GM20431 (cell line): ENCODE measurements at regions not wholly inside any gene's neighbourhood (a gene's known extent, or its start where the extent isn't known, plus 50 kb on each side); places are given as distances from the start of the nearest gene placed in this dataset.

Experiments used
- in situ Hi-C: fragments of 300-500 bp; cut with MseI, MboI; formaldehyde crosslinking; loops from one replicate; pipeline ENCODE4 v1.15.0; 2020; ENCODE audit warnings: low sequenced_read_pairs; ENCODE audit not compliant: unreplicated experiment

DNA sequence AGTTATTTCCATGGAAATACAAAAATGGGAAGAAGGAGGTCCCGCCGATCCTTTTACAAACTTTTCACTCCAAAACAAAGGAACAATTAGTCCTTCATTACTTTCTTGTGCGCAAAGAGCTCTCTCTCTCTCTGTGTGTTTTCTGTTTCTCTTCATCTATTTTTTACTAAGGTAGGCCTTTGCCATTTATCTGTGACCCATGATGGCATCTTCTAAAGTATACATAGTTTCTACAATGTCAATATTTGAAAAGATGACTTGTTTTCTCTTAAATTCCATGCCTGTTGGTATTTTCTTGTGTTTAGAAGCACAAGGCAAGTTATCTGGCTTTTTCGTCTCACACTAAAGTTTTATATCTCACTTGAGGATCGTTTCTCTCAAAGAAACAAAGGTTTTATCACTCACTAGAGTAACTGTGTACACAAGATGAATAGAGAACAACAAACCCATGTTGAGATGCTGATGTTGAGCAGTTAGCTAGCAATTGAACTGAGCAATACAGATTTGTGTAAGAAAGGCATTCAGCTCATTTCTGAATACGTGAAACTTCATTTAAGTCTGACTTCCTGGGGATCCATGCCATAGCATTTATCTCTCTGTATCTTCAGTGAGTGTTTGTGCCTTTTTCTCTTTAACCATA is 250.3 kb downstream of the GBA3 start:
- in situ Hi-C loops: no loop called here

GRCh38 chr4:22941688-22942375 is 249.1 kb downstream of the GBA3 start:
- in situ Hi-C loops: no loop called here

DNA sequence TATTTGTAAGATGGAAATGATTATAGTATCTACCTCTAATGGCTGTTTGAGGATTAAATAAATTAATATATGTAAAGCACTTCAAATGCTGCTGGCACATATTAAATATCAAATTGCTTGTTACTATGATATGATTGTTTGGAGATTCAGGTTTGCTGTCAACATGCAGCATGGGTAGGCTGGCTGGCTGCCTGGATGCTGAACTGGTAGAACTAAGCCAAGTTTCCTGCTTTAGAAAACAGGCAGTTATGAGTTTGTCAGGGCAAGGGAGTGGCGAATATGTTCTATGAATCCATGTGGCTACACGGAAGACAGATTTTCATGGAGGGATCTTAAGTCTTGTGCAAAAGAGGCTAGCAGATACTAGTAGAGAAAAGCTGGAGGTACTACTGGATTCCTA is 239.6 kb downstream of the GBA3 start:
- in situ Hi-C loops: no loop called here

GRCh38 chr4:22922426-22922825 is 229.7 kb downstream of the GBA3 start:
- in situ Hi-C loops: no loop called here

- in situ Hi-C loops: no loop called here
Measured at GRCh38 chr4:22921936-22922335, 229.2 kb downstream of the GBA3 start.

DNA sequence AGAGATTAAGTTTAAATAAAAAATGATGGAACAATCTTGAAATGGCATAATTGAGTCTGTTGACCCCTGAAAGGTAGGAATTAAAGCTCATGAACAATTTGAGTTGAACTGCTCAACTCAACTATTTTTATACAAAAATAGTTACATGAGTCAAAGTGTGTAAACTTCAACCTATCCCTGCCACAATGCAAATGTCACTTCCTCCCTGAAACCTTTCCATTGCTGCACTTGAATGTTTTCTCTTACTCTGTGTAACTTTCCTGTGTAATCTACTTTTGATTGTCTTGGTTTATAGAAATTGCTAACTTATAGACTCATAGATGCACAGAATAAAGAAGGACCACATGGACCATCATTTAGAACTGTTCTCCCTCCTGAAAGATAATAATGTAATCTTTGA is 218.5 kb downstream of the GBA3 start:
- in situ Hi-C loops: no loop called here

- in situ Hi-C loops: no loop called here
Measured at GRCh38 chr4:22910200-22910599, 217.5 kb downstream of the GBA3 start.

GRCh38 chr4:22906045-22906444 is 213.3 kb downstream of the GBA3 start:
- in situ Hi-C loops: no loop called here

DNA sequence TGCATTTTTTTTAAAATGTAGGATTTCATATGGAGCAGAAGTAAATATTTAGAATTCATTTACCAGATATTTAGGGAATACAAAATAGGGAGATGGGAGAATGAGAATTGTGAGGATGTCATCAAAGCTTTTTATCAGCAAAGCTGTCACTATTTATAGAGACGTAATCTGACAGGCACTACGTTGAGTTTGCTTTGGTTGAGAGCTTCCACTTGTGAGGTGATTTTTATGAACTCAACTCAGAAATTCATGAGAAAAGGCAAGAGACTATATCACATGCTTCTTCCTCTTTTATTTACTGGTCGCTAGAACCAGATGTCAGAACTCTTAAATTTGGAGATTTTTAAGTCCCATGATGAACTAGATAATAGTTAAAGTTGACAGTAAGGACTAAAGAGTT is 211.2 kb downstream of the GBA3 start:
- in situ Hi-C loops: no loop called here

GRCh38 chr4:22901631-22902030 is 208.9 kb downstream of the GBA3 start:
- in situ Hi-C loops: no loop called here

- in situ Hi-C loops: no loop called here
Measured at GRCh38 chr4:22900876-22901275, 208.1 kb downstream of the GBA3 start.

GRCh38 chr4:22897520-22898108 is 204.9 kb downstream of the GBA3 start:
- in situ Hi-C loops: loop anchor here (25.0 kb wide), 1 partner anchor 1515 kb away; no protein-coding TSS in a partner anchor

- in situ Hi-C loops: loop anchor here (25.0 kb wide), 1 partner anchor 1517 kb away; no protein-coding TSS in a partner anchor
Measured at GRCh38 chr4:22895482-22895881, 202.7 kb downstream of the GBA3 start.

- in situ Hi-C loops: loop anchor here (25.0 kb wide), 1 partner anchor 1528 kb away; no protein-coding TSS in a partner anchor
Measured at GRCh38 chr4:22884157-22884556, 191.4 kb downstream of the GBA3 start.

DNA sequence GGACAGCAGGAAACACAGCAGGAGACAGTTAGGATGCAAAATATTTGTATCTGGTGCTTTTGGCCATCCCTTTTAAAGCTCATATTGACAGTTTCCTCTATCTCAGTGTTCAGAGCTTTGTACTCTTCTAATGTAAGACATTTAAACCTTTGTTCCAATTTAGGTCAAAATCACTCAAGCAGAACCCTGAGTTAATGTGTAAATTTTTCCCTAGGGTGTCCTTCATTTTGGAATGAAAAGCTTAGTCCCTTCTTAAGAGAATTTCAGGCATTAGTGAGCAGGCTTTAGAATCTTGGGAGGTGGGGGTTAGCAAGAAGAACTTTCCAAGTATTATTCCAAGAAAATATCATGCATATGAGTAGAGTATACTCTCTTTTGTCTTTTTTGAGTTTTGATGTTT is 188.7 kb downstream of the GBA3 start:
- in situ Hi-C loops: loop anchor here (25.0 kb wide), 1 partner anchor 1531 kb away; no protein-coding TSS in a partner anchor

GRCh38 chr4:22877486-22878052 is 184.8 kb downstream of the GBA3 start:
- in situ Hi-C loops: loop anchor here (25.0 kb wide), 1 partner anchor 1535 kb away; no protein-coding TSS in a partner anchor

DNA sequence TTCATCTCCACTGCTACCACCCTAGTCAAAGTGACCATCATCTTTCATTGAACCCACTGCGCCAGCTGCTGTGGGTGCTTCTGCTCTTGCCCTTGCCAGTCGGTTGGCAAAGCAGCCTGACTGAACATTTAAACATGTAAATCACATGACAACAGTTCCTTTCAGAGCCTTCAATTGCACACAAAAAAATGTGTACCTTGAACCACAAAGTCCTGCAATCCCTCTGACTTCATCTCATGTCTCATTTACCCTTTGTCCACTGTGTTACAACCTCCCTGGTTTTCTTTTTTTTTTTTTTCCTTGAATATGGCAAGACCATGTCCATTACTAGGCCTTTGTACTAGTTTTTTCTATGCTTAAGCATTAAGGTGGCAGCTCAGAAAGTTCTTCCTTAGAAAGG is 183.5 kb downstream of the GBA3 start:
- in situ Hi-C loops: loop anchor here (25.0 kb wide), 1 partner anchor 1536 kb away; no protein-coding TSS in a partner anchor

GRCh38 chr4:22875587-22876257 is 183.0 kb downstream of the GBA3 start:
- in situ Hi-C loops: loop anchor here (25.0 kb wide), 1 partner anchor 1537 kb away; no protein-coding TSS in a partner anchor

GRCh38 chr4:22874334-22874912 is 181.7 kb downstream of the GBA3 start:
- in situ Hi-C loops: no loop called here

- in situ Hi-C loops: no loop called here
Measured at GRCh38 chr4:22873899-22874298, 181.2 kb downstream of the GBA3 start.
